HG03469 (cell line): ENCODE measurements at regions not wholly inside any gene's neighbourhood (a gene's known extent, or its start where the extent isn't known, plus 50 kb on each side); places are given as distances from the start of the nearest gene placed in this dataset.

Experiments used
- ATAC-seq: cut with Tn5 transposase; IDR thresholded peaks from one replicate; pipeline ENCODE4 v1.9.1; 2021; ENCODE audit warnings: mild to moderate bottlenecking, moderate library complexity, moderate number of reproducible peaks; ENCODE audit not compliant: unreplicated experiment

DNA sequence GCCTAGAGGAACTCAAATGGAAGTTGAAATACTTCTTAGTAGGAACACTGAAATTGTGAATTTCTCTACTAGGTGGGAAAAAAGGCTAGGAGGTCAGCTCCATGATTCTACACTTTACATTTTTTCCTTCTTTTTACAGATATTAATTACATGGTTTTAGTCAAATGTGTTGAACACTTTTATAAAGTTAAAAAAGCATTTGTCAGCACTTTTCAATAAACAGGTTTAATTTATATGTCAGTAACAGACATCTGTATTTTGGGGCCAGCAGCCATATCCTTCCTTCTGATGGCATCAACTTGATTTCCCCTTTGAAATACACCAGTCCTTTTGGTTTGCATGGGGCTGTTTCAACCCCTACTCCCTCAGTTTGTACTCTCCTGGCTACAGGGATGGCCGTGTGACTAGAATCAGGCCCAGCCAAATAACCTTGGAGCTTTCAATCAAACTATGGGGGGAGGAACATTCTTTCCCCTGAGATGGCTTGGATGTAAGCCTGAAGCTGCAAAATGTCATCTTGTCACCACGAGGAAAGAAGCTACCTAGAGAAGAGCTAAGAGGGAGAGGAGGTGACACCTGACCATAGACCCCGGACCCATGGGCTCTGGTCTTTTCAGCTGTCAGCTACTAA lies 171.0 kb upstream of the NEBL start:
- ATAC-seq: no peak

- ATAC-seq: no peak
Measured at GRCh38 chr10:21065621-21066248, 168.6 kb upstream of the NEBL start.

- no peak for ATAC-seq
Measured at GRCh38 chr10:21061982-21062381, 164.9 kb upstream of the NEBL start.

- ATAC-seq: no peak
Measured at GRCh38 chr10:21061184-21061583, 164.1 kb upstream of the NEBL start.

GRCh38 chr10:21060626-21061025 lies 163.5 kb upstream of the NEBL start:
- ATAC-seq: no peak

GRCh38 chr10:21057989-21058388 lies 160.9 kb upstream of the NEBL start:
- ATAC-seq: no peak

DNA sequence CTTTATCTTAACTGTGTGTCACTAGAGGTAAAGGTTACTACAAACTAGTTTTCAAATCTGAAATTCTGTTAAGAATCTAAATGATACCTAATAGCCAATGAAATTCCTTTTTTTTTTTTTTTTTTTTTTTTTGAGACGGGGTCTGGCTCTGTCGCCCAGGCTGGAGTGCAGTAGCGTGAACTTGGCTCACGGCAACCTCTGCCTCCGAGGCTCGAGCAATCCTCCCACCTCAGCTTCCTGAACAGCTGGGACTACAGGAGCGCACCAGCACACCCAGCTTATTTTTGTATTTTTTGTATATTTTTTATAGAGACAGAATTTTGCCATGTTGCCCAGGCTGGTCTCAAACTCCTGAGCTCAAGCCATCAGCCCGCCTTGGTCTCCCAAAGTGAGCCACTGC lies 160.3 kb upstream of the NEBL start:
- ATAC-seq: no peak

DNA sequence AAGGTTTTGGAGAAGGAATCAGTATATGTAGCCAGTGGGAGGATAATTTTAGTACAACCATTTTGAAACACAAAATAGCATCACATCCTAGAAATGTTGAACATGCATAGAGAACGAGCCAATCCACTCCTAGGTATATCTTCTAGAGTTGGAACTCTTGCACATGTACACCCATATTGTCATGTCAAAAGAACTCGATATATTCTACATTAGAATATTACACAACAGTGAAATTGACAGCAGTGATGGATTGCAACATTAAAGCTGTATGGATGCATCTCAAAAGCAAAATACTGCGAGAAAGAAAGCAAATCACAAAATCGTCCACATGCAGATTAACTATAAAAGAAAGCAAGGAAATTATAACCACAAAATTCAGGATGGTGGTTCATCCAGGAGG lies 159.3 kb upstream of the NEBL start:
- ATAC-seq: no peak

- ATAC-seq: no peak
Measured at GRCh38 chr10:21055339-21056135, 158.4 kb upstream of the NEBL start.

GRCh38 chr10:21053953-21054690 lies 157.0 kb upstream of the NEBL start:
- ATAC-seq: no peak

DNA sequence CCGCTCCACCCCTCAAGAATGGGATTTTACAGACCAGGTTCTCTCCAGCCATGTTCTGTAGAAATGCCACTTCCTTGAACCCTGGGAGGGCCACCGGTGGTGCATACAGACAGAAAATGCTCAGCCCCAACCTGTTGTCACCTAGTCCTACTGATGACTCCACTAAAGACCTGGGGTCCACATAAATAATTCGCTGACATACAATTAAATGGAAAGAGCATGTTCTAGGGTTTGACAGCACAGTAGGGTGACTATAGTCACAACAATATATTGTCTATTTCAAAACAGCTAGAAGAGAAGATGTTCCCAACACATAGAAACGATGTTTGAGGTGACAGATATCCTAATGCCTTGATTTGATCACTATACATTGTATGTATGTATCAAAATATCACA lies 155.6 kb upstream of the NEBL start:
- ATAC-seq: no peak

DNA sequence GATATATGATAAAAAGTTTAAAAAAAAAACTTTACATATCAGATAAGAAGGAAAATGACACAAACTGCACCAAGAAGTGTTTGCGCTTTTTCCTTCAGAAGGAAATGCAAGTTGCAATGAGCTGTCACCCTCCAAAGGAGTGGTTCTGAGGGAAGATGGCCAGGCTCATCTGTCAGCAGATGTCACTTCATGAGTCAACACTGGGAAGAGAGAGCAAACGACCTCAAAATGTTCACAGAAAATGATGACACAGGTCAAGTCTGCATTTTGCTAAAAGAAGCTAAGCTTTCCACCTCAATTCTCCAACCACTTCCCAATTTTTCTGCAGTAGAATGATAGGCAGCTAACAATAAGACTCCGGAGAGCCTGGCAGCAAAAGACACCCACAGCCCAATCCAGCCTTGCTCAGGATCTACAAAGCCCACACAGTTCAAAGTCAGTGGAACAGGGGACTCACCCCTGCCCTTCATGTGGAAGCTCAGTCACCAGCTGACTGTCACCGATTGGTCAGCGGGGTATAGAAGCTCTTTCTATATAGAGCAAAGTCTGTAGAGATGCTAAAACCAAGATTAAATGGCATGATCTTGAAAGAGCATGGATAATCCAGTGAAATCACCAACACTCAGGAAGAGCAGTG lies 155.1 kb upstream of the NEBL start:
- ATAC-seq: no peak

- ATAC-seq: no peak
Measured at GRCh38 chr10:21049482-21049881, 152.4 kb upstream of the NEBL start.

DNA sequence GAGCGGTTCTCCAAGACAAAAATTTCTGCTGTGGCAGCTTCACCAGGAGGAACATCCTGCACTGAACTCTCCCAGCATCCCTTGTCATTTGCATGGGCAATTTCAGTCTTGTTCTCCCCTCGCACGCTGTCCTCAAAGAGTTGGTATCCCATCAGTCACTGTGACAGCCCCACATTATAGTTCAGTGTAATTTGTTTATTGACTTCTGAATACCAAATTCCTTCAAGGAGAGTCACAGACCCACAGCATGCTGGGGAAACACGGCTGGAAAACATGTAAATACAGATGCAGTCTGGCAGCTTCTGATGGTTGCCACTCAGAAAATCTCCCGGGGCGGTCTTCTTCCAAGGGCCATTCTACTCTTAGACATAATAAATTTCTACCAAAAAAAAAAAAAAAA lies 151.0 kb upstream of the NEBL start:
- ATAC-seq: no peak

GRCh38 chr10:21047511-21047910 lies 150.4 kb upstream of the NEBL start:
- ATAC-seq: no peak

- ATAC-seq: no peak
Measured at GRCh38 chr10:21047096-21047495, 150.0 kb upstream of the NEBL start.

DNA sequence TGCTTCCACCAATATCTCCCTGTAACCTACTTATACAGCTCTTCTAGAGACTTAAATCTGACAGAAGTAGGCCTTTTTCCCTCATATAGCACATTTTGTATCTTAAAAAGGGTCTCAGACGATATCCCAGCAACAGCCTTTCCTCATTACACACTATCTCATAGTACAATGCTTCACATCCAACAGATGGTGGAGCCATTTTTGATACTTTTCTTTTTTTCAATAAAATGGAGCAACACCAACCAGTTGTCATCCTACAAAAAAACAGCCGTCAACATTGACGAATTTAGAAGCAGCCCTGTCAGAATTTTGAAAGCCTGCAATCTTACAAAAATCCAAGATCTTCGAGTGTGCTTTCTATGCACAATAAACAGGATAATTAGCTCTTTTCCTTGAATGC lies 145.9 kb upstream of the NEBL start:
- no peak for ATAC-seq

GRCh38 chr10:21042536-21042935 lies 145.4 kb upstream of the NEBL start:
- no peak for ATAC-seq

DNA sequence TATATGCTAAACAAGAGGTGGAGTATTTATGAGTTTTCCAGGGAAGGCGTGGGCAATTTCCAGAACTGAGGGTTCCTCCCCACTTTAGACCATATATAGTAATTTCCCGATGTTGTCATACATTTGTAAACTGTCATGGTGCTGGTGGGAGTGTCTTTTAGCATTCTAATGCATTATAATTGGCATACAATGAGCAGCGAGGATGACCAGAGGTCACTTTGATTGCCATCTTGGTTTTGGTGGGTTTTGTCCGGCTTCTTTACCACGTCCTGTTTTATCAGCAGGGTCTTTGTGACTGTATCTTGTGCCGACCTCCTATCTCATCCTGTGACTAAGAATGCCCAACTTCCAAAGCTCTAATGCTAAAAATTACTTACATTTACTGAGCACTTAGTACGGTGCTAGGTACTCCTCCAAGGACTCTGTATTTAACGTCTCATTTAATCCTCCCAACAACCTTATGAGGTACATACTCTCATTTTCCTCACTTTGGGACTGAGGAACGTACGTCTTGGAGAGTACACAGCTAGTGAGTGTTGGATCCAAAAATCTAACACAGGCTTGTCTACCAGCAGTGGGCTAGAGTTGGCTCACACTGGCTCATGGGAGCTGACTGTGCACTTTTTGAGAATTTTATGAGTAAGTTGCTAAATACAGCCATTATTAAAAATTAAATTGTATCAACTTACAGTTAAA lies 144.8 kb upstream of the NEBL start:
- ATAC-seq: no peak

DNA sequence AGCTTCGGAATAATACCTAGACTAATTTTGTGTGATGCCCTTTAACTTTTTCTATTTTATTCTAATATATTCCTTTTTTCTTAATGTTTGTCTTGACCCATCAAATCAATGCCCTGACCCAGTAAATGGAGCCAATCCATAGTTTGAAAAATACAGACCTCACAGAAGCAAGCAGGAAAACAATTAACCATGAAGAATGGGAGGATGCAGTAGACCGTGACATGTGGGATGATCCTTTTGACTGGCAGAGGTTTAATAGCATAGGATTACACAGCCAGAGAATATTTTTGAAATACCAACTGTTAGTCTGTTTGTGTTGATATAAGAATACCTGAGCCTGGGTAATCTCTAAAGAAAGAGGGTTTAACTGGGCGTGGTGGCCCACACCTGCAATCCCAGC lies 142.6 kb upstream of the NEBL start:
- ATAC-seq: no peak
